HUDEP-2 (cell line): ENCODE measurements at regions not wholly inside any gene's neighbourhood (a gene's known extent, or its start where the extent isn't known, plus 50 kb on each side); places are given as distances from the start of the nearest gene placed in this dataset.

ENCODE experiments used
- DNase-seq, 76 experiments: peaks; one replicate each; lab custom pipeline; 2025; ENCODE audit not compliant: unreplicated experiment in 76 of 76; lab: John Stamatoyannopoulos, UW

GRCh38 chr6:33869826-33870423 is 66.1 kb upstream of the MLN start:
- no peak for DNase-seq

GRCh38 chr6:33869121-33869520 is 65.3 kb upstream of the MLN start:
- no peak for DNase-seq

GRCh38 chr6:33868141-33868540 is 64.3 kb upstream of the MLN start:
- DNase-seq: no peak

GRCh38 chr6:33865478-33866077 is 61.8 kb upstream of the MLN start:
- DNase-seq: no peak

- DNase-seq: no peak
Measured at GRCh38 chr6:33863723-33864440, 60.1 kb upstream of the MLN start.

GRCh38 chr6:33863084-33863483 is 59.3 kb upstream of the MLN start:
- DNase-seq: no peak

GRCh38 chr6:33862536-33862935 is 58.7 kb upstream of the MLN start:
- DNase-seq: no peak

- DNase-seq: no peak
Measured at GRCh38 chr6:33861722-33862121, 57.9 kb upstream of the MLN start.

- DNase-seq: no peak
Measured at GRCh38 chr6:33860706-33861474, 57.1 kb upstream of the MLN start.

- DNase-seq: no peak
Measured at GRCh38 chr6:33860006-33860405, 56.2 kb upstream of the MLN start.

- no peak for DNase-seq
Measured at GRCh38 chr6:33858804-33859505, 55.2 kb upstream of the MLN start.

- no peak for DNase-seq
Measured at GRCh38 chr6:33857932-33858475, 54.2 kb upstream of the MLN start.

GRCh38 chr6:33857093-33857931 is 53.5 kb upstream of the MLN start:
- DNase-seq: no peak

GRCh38 chr6:33856655-33857054 is 52.9 kb upstream of the MLN start:
- peak in 37 of 76 experiments; percentile 10 to 69 (median 32) for DNase-seq

- no peak for DNase-seq
Measured at GRCh38 chr6:33856031-33856590, 52.3 kb upstream of the MLN start.

GRCh38 chr6:33854572-33855030 is 50.8 kb upstream of the MLN start:
- DNase-seq: no peak

GRCh38 chr6:33853736-33854135 is 49.9 kb upstream of the MLN start:
- no peak for DNase-seq
